ENCODE measurements at regions not wholly inside any gene's neighbourhood (a gene's known extent, or its start where the extent isn't known, plus 50 kb on each side); places are given as distances from the start of the nearest gene placed in this dataset.

DNA sequence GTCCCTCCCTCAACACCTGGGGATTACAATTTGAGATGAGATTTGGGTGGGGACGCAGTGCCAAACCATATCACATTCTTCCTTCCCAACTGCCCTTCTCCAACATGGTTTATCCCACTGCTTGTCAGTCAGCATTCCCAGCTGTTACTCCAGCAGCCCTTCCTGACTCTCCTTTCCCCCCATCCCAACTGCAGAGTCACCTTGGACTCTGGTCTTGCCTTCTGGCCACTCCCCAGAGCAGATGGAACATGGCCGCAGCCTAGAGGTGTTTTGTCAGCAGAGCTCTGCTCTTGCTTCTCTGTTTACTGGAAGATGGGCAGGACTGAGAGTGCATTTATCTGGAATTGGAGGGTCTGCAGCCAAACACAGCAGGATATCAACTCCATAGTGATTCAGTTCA lies 51.2 kb upstream of the MEX3C start:
- no peak for ATAC-seq
- ChIA-PET CTCF (interaction anchor here (1.0 kb wide), 1 partner anchor 16 kb away, joined by 4 read pairs; no protein-coding TSS in a partner anchor), POLR2A (no interaction called here)
- H3K4me2 ChIP-seq = no peak overlapping the region
- H3K4me3 ChIP-seq = no peak overlapping the region
- peaks cover 24% of the 10 kb centered on the region for H3K4me1 ChIP-seq
- no peak for DNase-seq (ENCODE audit: low read depth in 1 of 2, low spot score in 1 of 2)
- no peak for FAIRE-seq
- H3K9me3 ChIP-seq = no peaks in the 10 kb centered on the region
- WGBS (ENCODE audit: missing lambda C conversion rate) = 95% methylated on average over 2 of the region's 2 CpGs
- H3K27ac ChIP-seq = no peak overlapping the region
- TF ChIP-seq, protein P1, sequence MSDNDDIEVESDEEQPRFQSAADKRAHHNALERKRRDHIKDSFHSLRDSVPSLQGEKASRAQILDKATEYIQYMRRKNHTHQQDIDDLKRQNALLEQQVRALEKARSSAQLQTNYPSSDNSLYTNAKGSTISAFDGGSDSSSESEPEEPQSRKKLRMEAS (IDR thresholded peaks at IDR 0.05) = no peak
- no peak for TF ChIP-seq KDM1A (IDR thresholded peaks at IDR 0.05; ENCODE audit: low read depth)
- TF ChIP-seq, protein P2, sequence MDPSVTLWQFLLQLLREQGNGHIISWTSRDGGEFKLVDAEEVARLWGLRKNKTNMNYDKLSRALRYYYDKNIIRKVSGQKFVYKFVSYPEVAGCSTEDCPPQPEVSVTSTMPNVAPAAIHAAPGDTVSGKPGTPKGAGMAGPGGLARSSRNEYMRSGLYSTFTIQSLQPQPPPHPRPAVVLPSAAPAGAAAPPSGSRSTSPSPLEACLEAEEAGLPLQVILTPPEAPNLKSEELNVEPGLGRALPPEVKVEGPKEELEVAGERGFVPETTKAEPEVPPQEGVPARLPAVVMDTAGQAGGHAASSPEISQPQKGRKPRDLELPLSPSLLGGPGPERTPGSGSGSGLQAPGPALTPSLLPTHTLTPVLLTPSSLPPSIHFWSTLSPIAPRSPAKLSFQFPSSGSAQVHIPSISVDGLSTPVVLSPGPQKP (IDR thresholded peaks at IDR 0.05; ENCODE audit: low read depth, low read length) = no peak
- no peak for TF ChIP-seq TP53 (CRISPR knock-in tag; IDR thresholded peaks at IDR 0.05)
- TF ChIP-seq HEYL (CRISPR knock-in tag; IDR thresholded peaks at IDR 0.05) = no peak
- no peak for TF ChIP-seq JUNB (IDR thresholded peaks at IDR 0.05)
- no peak for TF ChIP-seq ZSCAN20 (CRISPR knock-in tag; IDR thresholded peaks at IDR 0.05)
- no peak for TF ChIP-seq JUN (IDR thresholded peaks at IDR 0.05)
- TF ChIP-seq, protein P3, sequence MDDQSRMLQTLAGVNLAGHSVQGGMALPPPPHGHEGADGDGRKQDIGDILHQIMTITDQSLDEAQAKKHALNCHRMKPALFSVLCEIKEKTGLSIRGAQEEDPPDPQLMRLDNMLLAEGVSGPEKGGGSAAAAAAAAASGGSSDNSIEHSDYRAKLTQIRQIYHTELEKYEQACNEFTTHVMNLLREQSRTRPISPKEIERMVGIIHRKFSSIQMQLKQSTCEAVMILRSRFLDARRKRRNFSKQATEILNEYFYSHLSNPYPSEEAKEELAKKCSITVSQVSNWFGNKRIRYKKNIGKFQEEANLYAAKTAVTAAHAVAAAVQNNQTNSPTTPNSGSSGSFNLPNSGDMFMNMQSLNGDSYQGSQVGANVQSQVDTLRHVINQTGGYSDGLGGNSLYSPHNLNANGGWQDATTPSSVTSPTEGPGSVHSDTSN (IDR thresholded peaks at IDR 0.05) = no peak
- TF ChIP-seq RFX5 (IDR thresholded peaks at IDR 0.05) = no peak
- TF ChIP-seq PHF8 (IDR thresholded peaks at IDR 0.05; ENCODE audit: borderline replicate concordance, low read depth) = no peak
- TF ChIP-seq RCOR1 (IDR thresholded peaks at IDR 0.05; ENCODE audit: low read depth, low read length) = no peak
- TF ChIP-seq SREBF2 (IDR thresholded peaks at IDR 0.05) = no peak
- no peak for TF ChIP-seq MYC (IDR thresholded peaks at IDR 0.05; ENCODE audit: borderline replicate concordance, low read length)
- TF ChIP-seq, protein P4, sequence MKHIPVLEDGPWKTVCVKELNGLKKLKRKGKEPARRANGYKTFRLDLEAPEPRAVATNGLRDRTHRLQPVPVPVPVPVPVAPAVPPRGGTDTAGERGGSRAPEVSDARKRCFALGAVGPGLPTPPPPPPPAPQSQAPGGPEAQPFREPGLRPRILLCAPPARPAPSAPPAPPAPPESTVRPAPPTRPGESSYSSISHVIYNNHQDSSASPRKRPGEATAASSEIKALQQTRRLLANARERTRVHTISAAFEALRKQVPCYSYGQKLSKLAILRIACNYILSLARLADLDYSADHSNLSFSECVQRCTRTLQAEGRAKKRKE (CRISPR knock-in tag; IDR thresholded peaks at IDR 0.05; ENCODE audit: low read depth) = no peak
- no peak for TF ChIP-seq NFE2L2 (conservative IDR thresholded peaks at IDR 0.05; ENCODE audit: low read length)
- no peak for TF ChIP-seq EP300 (IDR thresholded peaks at IDR 0.05)
- TF ChIP-seq, protein P5, sequence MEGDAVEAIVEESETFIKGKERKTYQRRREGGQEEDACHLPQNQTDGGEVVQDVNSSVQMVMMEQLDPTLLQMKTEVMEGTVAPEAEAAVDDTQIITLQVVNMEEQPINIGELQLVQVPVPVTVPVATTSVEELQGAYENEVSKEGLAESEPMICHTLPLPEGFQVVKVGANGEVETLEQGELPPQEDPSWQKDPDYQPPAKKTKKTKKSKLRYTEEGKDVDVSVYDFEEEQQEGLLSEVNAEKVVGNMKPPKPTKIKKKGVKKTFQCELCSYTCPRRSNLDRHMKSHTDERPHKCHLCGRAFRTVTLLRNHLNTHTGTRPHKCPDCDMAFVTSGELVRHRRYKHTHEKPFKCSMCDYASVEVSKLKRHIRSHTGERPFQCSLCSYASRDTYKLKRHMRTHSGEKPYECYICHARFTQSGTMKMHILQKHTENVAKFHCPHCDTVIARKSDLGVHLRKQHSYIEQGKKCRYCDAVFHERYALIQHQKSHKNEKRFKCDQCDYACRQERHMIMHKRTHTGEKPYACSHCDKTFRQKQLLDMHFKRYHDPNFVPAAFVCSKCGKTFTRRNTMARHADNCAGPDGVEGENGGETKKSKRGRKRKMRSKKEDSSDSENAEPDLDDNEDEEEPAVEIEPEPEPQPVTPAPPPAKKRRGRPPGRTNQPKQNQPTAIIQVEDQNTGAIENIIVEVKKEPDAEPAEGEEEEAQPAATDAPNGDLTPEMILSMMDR (IDR thresholded peaks at IDR 0.05) = no peak
- TF ChIP-seq GATA3 (IDR thresholded peaks at IDR 0.05; ENCODE audit: borderline replicate concordance) = no peak

DNA sequence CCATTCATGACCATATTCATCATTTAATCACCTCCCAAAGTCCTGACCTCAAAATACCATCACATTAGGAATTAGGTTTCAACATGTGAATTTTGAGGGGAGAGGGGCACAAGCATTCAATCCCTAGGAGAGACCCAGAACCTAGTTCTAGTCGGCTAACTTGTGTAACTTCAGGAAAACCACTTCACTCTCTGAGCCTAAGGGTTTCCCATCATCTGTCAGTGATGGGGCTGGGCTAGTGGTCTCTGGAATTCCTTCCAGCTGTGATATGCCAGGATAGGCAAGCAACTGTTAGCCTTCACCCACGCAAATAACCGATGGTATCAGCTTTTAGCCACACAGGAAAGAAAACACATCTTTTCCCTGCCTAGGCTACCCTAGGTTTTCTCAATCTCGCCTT lies 52.5 kb upstream of the MEX3C start:
- TF ChIP-seq FOXS1 (CRISPR knock-in tag; IDR thresholded peaks at IDR 0.05) (no peak), NR3C1 (IDR thresholded peaks at IDR 0.05) (no peak), RNF2 (IDR thresholded peaks at IDR 0.05; ENCODE audit: borderline replicate concordance, low read depth) (no peak), POLR2AphosphoS2 (conservative IDR thresholded peaks at IDR 0.05; ENCODE audit: low read length) (no peak), HEYL (CRISPR knock-in tag; IDR thresholded peaks at IDR 0.05) (no peak), HOXB5 (CRISPR knock-in tag; IDR thresholded peaks at IDR 0.05) (no peak), ZFP36 (IDR thresholded peaks at IDR 0.05; ENCODE audit: borderline replicate concordance, partially characterized antibody) (no peak), MAZ (IDR thresholded peaks at IDR 0.05; ENCODE audit: borderline replicate concordance, low read depth, low read length) (no peak), FOSL2 (IDR thresholded peaks at IDR 0.05) (no peak), FOSL2 (CRISPR knock-in tag; IDR thresholded peaks at IDR 0.05) (no peak), TP53 (CRISPR knock-in tag; IDR thresholded peaks at IDR 0.05) (no peak), FOSB (CRISPR knock-in tag; IDR thresholded peaks at IDR 0.05) (no peak)
- no peak for DNase-seq (ENCODE audit: low read depth in 1 of 2, low spot score in 1 of 2)
- no peak overlapping the region for H3K4me3 ChIP-seq
- CTCF ChIA-PET = no interaction called here
- ATAC-seq = no peak
- peak overlapping the region; percentile 53 for H3K4me2 ChIP-seq
- WGBS (ENCODE audit: missing lambda C conversion rate) = 36% methylated on average over 4 of the region's 4 CpGs
- peak overlapping the region; percentile 52 to 69; a peak in 5 of 6 replicates for H3K27ac ChIP-seq
- peaks cover 28% of the 10 kb centered on the region for H3K4me1 ChIP-seq
- POLR2A ChIA-PET = no interaction called here
- no peak for FAIRE-seq
- no peaks in the 10 kb centered on the region for H3K9me3 ChIP-seq

Measured in A549 (cell line).